Large intestine (tissue), 3 donors: ENCODE measurements at regions not wholly inside any gene's neighbourhood (a gene's known extent, or its start where the extent isn't known, plus 50 kb on each side); places are given as distances from the start of the nearest gene placed in this dataset.

ENCODE experiments used
- DNase-seq, 2 donors: peaks; one replicate each; pipeline versions ENCODE4 v3.0.0 to v3.0.0-alpha.2; 2013
- H3K27ac ChIP-seq: one replicate; pipeline ENCODE4 v1.5.1; 2013; ENCODE audit warnings: low read length
- H3K27me3 ChIP-seq: 2 replicates; pipeline ENCODE4 v1.6.1; 2013; ENCODE audit warnings: low read length; ENCODE audit not compliant: control insufficient read depth, insufficient read depth
- H3K36me3 ChIP-seq: 2 replicates; pipeline ENCODE4 v1.6.1; 2013; ENCODE audit warnings: low read length; ENCODE audit not compliant: control insufficient read depth, insufficient read depth
- H3K4me1 ChIP-seq: one replicate; pipeline ENCODE4 v1.6.1; 2013; ENCODE audit warnings: low read length; ENCODE audit not compliant: control insufficient read depth, insufficient read depth
- H3K4me3 ChIP-seq: one replicate; pipeline ENCODE4 v1.5.1; 2013; ENCODE audit warnings: low read length
- H3K9me3 ChIP-seq: one replicate; pipeline ENCODE4 v1.6.1; 2013; ENCODE audit warnings: mild to moderate bottlenecking, low read depth, low read length, moderate library complexity; ENCODE audit not compliant: control insufficient read depth
- WGBS: methylation state at CpG from one replicate; pipeline ENCODE4 v1.1.5; 2013; ENCODE audit warnings: low lambda C conversion rate; ENCODE audit not compliant: insufficient coverage; 5-methylcytosine and 5-hydroxymethylcytosine counted together

- no peak for DNase-seq
- peaks cover 3% of the 10 kb centered on the region for H3K27me3 ChIP-seq
- no peak overlapping the region for H3K4me3 ChIP-seq
- H3K9me3 ChIP-seq, result no peaks in the 10 kb centered on the region
- H3K27ac ChIP-seq, result no peak overlapping the region
- no peaks in the 10 kb centered on the region for H3K36me3 ChIP-seq
- no CpG with 5 or more reads among the region's 1 CpG for WGBS
- no peaks in the 10 kb centered on the region for H3K4me1 ChIP-seq
Observed at GRCh38 chr5:61842840-61843239, 463.2 kb upstream of the KIF2A start.

- Histone ChIP-seq H3K4me3 (no peak overlapping the region), H3K36me3 (no peaks in the 10 kb centered on the region), H3K27ac (no peak overlapping the region), H3K9me3 (no peaks in the 10 kb centered on the region), H3K27me3 (no peaks in the 10 kb centered on the region), H3K4me1 (no peaks in the 10 kb centered on the region)
- DNase-seq, result no peak
Observed at GRCh38 chr5:61850696-61851095, 455.3 kb upstream of the KIF2A start.

- H3K36me3 ChIP-seq, result no peaks in the 10 kb centered on the region
- 100% methylated on average over 1 of the region's 2 CpGs for WGBS
- H3K27me3 ChIP-seq, result peaks cover 3% of the 10 kb centered on the region
- no peaks in the 10 kb centered on the region for H3K4me1 ChIP-seq
- no peak for DNase-seq
- H3K9me3 ChIP-seq, result no peaks in the 10 kb centered on the region
- no peak overlapping the region for H3K4me3 ChIP-seq
- no peak overlapping the region for H3K27ac ChIP-seq
Observed at GRCh38 chr5:61854531-61854930, 451.5 kb upstream of the KIF2A start.

- H3K27ac ChIP-seq, result no peak overlapping the region
- no peak overlapping the region for H3K4me3 ChIP-seq
- H3K9me3 ChIP-seq, result no peaks in the 10 kb centered on the region
- no peaks in the 10 kb centered on the region for H3K4me1 ChIP-seq
- no CpG with 5 or more reads among the region's 1 CpG for WGBS
- H3K27me3 ChIP-seq, result peaks cover 3% of the 10 kb centered on the region
- no peak for DNase-seq
- no peaks in the 10 kb centered on the region for H3K36me3 ChIP-seq
Observed at GRCh38 chr5:61860978-61861377, 445.0 kb upstream of the KIF2A start.

DNA sequence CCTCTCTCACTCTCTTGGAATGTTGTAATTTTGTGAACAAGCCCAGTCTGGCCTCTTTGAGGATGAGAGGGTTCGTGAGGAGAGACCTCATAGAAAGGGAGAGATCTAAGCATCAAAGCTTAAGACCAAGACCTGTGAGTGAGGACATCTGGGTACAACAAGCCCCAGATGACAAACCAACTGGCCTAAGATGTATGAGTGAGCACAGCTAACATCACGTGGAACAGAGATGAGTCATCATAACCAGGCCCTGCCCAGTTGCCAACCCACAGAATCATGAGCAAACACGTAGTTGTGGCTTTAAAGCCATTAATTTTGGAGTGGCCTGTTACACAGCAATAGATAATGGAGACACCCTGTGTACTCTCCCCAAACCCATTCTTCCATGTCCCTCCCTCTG, 439.1 kb upstream of the KIF2A start:
- Histone ChIP-seq H3K27ac (no peak overlapping the region), H3K4me1 (no peaks in the 10 kb centered on the region), H3K4me3 (no peak overlapping the region), H3K9me3 (no peaks in the 10 kb centered on the region), H3K27me3 (no peaks in the 10 kb centered on the region), H3K36me3 (no peaks in the 10 kb centered on the region)
- DNase-seq, result no peak
- no CpG with 5 or more reads among the region's 3 CpGs for WGBS

GRCh38 chr5:61869333-61869732, 436.7 kb upstream of the KIF2A start:
- H3K4me3 ChIP-seq, result no peak overlapping the region
- no peak overlapping the region for H3K27ac ChIP-seq
- 86% methylated on average over 1 of the region's 2 CpGs for WGBS
- H3K36me3 ChIP-seq, result no peaks in the 10 kb centered on the region
- no peaks in the 10 kb centered on the region for H3K27me3 ChIP-seq
- DNase-seq, result no peak
- no peaks in the 10 kb centered on the region for H3K4me1 ChIP-seq
- no peaks in the 10 kb centered on the region for H3K9me3 ChIP-seq

GRCh38 chr5:61878471-61878870, 427.5 kb upstream of the KIF2A start:
- 100% methylated on average over 1 of the region's 3 CpGs for WGBS
- H3K4me3 ChIP-seq, result no peak overlapping the region
- no peaks in the 10 kb centered on the region for H3K36me3 ChIP-seq
- no peaks in the 10 kb centered on the region for H3K9me3 ChIP-seq
- H3K4me1 ChIP-seq, result no peaks in the 10 kb centered on the region
- no peaks in the 10 kb centered on the region for H3K27me3 ChIP-seq
- no peak for DNase-seq
- H3K27ac ChIP-seq, result no peak overlapping the region

- no peaks in the 10 kb centered on the region for H3K4me1 ChIP-seq
- H3K27me3 ChIP-seq, result no peaks in the 10 kb centered on the region
- H3K9me3 ChIP-seq, result no peaks in the 10 kb centered on the region
- H3K4me3 ChIP-seq, result no peak overlapping the region
- no peaks in the 10 kb centered on the region for H3K36me3 ChIP-seq
- no CpG with 5 or more reads among the region's 6 CpGs for WGBS
- no peak for DNase-seq
- H3K27ac ChIP-seq, result no peak overlapping the region
Observed at GRCh38 chr5:61881821-61882487, 424.1 kb upstream of the KIF2A start.

- H3K4me3 ChIP-seq, result no peak overlapping the region
- WGBS, result 88% methylated on average over 3 of the region's 9 CpGs
- no peak for DNase-seq
- no peaks in the 10 kb centered on the region for H3K36me3 ChIP-seq
- peaks cover 4% of the 10 kb centered on the region for H3K27me3 ChIP-seq
- no peak overlapping the region for H3K27ac ChIP-seq
- no peaks in the 10 kb centered on the region for H3K9me3 ChIP-seq
- no peaks in the 10 kb centered on the region for H3K4me1 ChIP-seq
Observed at GRCh38 chr5:61882901-61883500, 423.0 kb upstream of the KIF2A start.

- Histone ChIP-seq H3K4me1 (no peaks in the 10 kb centered on the region), H3K4me3 (no peak overlapping the region), H3K27ac (no peak overlapping the region), H3K9me3 (no peaks in the 10 kb centered on the region), H3K27me3 (peaks cover 4% of the 10 kb centered on the region), H3K36me3 (no peaks in the 10 kb centered on the region)
- WGBS, result no CpG with 5 or more reads among the region's 7 CpGs
- DNase-seq, result no peak
Observed at GRCh38 chr5:61884252-61884855, 421.7 kb upstream of the KIF2A start.

DNA sequence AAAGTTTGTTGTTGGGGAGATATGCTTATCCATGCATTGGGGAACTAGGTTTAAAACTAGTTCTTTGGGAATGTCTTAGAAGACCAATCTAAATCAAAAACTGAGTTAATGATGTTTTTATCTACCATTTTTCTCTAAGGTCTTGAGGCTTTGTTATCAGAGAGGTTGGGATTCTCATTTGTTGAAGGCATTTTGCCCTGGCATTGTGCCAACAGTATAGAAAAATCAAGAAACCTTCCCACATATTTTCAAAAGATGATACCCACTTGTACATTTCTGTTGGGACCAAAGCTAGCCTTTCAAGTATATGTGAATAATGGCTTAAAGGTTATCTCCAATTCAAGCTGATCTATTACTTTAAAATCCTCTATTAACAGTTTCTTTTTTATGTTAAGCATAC, 419.8 kb upstream of the KIF2A start:
- peaks cover 4% of the 10 kb centered on the region for H3K27me3 ChIP-seq

More for the DNA sequence above, 419.8 kb upstream of the KIF2A start:
- no peaks in the 10 kb centered on the region for H3K4me1 ChIP-seq
- no peak overlapping the region for H3K27ac ChIP-seq
- H3K36me3 ChIP-seq, result no peaks in the 10 kb centered on the region
- no peak overlapping the region for H3K4me3 ChIP-seq
- DNase-seq, result no peak
- no peaks in the 10 kb centered on the region for H3K9me3 ChIP-seq
